Progenitor cell of endocrine pancreas (in vitro differentiated cells): ENCODE measurements at regions not wholly inside any gene's neighbourhood (a gene's known extent, or its start where the extent isn't known, plus 50 kb on each side); places are given as distances from the start of the nearest gene placed in this dataset.

Experiments
- DNase-seq: peaks from one replicate; pipeline ENCODE4 v3.0.0; 2021; ENCODE audit warnings: low spot score; ENCODE audit not compliant: unreplicated experiment
- H3K27ac Mint-ChIP-seq: 2 replicates; pipeline ENCODE4 v1.8.0; 2021; ENCODE audit warnings: mild to moderate bottlenecking, moderate library complexity, mixed read lengths
- H3K27me3 Mint-ChIP-seq: 2 replicates; pipeline ENCODE4 v1.8.0; 2021; ENCODE audit warnings: mixed read lengths
- H3K36me3 Mint-ChIP-seq: 2 replicates; pipeline ENCODE4 v1.8.0; 2022; ENCODE audit warnings: mixed read lengths; ENCODE audit not compliant: insufficient read depth
- H3K4me1 Mint-ChIP-seq: 2 replicates; pipeline ENCODE4 v1.8.0; 2021; ENCODE audit warnings: low read depth, mixed read lengths
- H3K4me3 Mint-ChIP-seq: 2 replicates; pipeline ENCODE4 v1.8.0; 2021; ENCODE audit warnings: low read depth, mild to moderate bottlenecking, moderate library complexity, mixed read lengths
- H3K9me3 Mint-ChIP-seq: 2 replicates; pipeline ENCODE4 v1.8.0; 2021; ENCODE audit warnings: low read depth, mixed read lengths
- TF ChIP-seq, protein P1 (sequence below): fragments of 200-600 bp; sonication (generic); IDR thresholded peaks from one replicate; pipeline ENCODE4 v1.5.0; 2021; ENCODE audit warnings: antibody characterized with exemption, mild to moderate bottlenecking; ENCODE audit not compliant: unreplicated experiment

DNA sequence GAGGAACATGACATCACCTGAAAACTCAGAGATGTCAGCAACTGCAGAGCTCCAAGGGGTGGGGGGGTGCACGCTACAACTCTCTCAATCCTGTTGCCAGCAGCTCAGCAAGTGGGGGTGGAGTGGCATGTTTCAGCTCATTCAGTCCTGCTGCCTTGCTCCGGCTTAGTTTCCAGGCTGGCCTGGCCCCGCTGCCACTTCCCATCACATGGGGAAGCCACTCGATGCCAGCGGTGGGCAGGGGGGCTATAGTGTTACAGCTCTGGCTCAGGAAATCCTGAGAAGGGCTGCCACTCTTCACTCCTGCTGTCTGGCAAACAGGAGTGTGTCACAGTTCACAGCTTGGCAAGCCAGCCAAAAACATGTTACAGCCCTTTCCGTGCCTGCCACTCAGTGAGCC, 356.5 kb upstream of the GULP1 start:
- DNase-seq, result no peak
- Mint-ChIP-seq H3K36me3 (no peaks in the 10 kb centered on the region), H3K27ac (no peak overlapping the region)

DNA sequence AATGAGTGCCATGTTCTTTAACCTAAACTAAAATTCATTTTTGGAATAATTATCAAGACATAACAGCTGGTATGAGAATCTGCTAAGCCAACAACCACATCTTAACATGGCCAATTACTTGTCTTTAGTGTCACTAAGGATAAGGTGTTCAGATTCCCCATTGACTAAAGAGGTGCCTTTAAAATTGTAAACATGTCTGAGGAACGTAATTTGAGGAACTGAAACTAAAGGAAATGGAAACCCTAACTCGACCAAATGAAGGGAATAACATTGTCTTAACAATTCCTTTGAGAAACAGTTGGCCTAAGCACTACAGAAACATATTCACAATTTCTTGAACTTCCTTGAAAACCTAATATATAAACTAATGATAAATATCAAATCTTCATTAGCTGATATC, 355.4 kb upstream of the GULP1 start:
- Mint-ChIP-seq H3K4me3 (no peak overlapping the region), H3K4me1 (no peaks in the 10 kb centered on the region), H3K27me3 (no peaks in the 10 kb centered on the region), H3K9me3 (no peaks in the 10 kb centered on the region), H3K36me3 (no peaks in the 10 kb centered on the region), H3K27ac (no peak overlapping the region)
- DNase-seq, result no peak
- TF ChIP-seq, protein P1, sequence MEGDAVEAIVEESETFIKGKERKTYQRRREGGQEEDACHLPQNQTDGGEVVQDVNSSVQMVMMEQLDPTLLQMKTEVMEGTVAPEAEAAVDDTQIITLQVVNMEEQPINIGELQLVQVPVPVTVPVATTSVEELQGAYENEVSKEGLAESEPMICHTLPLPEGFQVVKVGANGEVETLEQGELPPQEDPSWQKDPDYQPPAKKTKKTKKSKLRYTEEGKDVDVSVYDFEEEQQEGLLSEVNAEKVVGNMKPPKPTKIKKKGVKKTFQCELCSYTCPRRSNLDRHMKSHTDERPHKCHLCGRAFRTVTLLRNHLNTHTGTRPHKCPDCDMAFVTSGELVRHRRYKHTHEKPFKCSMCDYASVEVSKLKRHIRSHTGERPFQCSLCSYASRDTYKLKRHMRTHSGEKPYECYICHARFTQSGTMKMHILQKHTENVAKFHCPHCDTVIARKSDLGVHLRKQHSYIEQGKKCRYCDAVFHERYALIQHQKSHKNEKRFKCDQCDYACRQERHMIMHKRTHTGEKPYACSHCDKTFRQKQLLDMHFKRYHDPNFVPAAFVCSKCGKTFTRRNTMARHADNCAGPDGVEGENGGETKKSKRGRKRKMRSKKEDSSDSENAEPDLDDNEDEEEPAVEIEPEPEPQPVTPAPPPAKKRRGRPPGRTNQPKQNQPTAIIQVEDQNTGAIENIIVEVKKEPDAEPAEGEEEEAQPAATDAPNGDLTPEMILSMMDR, result no peak

More for the DNA sequence above, 356.5 kb upstream of the GULP1 start:
- Mint-ChIP-seq H3K27me3 (no peaks in the 10 kb centered on the region), H3K4me3 (no peak overlapping the region), H3K4me1 (no peaks in the 10 kb centered on the region), H3K9me3 (no peaks in the 10 kb centered on the region)
- TF ChIP-seq, protein P1, result no peak

DNA sequence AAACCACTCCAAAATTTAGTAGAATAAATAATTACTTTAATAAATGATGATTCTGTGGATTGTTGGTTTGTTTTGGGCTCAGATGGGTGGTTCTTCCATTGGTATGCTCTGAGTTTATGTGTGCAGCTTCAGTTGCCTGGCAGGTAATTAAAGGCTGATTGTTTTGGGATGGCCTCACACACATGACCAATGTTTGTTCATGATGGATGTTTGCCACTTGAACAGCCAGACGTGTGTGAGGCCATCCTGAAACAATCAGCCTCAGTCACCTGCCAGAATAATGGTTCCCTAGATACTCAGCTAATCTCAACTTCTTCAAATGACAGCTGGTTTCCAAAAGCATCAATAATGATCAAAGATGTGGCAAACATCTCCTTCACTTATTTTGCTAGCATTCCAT, 352.5 kb upstream of the GULP1 start:
- no peaks in the 10 kb centered on the region for H3K27me3 Mint-ChIP-seq
- DNase-seq, result no peak
- no peaks in the 10 kb centered on the region for H3K9me3 Mint-ChIP-seq
- H3K36me3 Mint-ChIP-seq, result no peaks in the 10 kb centered on the region
- no peaks in the 10 kb centered on the region for H3K4me1 Mint-ChIP-seq
- no peak overlapping the region for H3K4me3 Mint-ChIP-seq
- TF ChIP-seq, protein P1, result no peak
- no peak overlapping the region for H3K27ac Mint-ChIP-seq

DNA sequence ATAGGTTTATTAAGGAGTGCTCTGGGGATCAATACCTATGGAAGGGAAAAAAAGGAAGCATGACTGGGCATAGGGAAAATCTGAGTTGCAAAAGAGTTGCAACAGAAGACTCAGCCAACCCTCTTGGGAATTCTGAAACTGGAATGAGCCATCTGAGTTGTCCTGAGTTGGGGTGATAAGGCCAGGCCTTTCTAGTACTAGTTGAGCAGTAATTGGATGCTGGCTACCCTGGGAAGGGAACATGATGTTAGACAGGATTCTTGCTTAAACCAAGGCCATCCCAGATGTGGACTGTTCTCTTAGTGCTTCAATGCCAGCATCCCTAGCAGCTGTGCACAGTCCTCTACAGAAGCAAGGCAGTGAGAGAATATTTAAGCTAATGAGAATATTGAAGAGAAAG, 348.8 kb upstream of the GULP1 start:
- no peak overlapping the region for H3K4me3 Mint-ChIP-seq
- H3K27ac Mint-ChIP-seq, result no peak overlapping the region
- H3K9me3 Mint-ChIP-seq, result no peaks in the 10 kb centered on the region
- no peak for DNase-seq
- H3K27me3 Mint-ChIP-seq, result no peaks in the 10 kb centered on the region
- peaks cover 2% of the 10 kb centered on the region for H3K4me1 Mint-ChIP-seq
- H3K36me3 Mint-ChIP-seq, result no peaks in the 10 kb centered on the region
- TF ChIP-seq, protein P1, result no peak

DNA sequence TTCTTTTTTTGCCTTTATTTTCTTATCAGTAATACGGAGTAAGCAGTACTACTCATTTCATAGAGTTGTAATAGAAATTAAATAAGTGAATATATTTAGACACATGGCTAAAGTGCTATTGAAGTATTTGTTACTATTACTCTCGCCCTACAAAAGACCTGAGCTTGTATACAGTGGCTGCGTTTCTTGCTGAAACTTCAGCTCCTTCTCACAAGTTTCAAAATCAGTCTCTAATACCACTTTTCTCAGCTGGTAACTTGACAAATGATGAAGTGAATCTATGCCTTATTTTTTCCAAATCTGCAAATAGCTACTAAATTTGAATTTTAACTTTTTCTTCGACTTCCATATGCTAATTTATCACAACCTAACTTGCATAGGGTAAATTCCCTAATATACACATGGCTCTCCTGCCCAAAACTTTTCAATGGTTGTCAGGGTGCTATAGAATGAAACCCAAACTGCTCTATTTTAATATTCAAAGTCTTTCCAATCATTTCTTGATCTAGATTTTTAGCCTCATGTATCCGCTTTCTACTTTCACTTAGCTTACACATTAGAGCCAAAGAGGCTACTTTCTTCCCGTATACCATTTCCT, 347.8 kb upstream of the GULP1 start:
- DNase-seq, result no peak
- Mint-ChIP-seq H3K4me3 (no peak overlapping the region), H3K4me1 (peaks cover 2% of the 10 kb centered on the region), H3K27ac (no peak overlapping the region), H3K36me3 (no peaks in the 10 kb centered on the region), H3K27me3 (no peaks in the 10 kb centered on the region), H3K9me3 (no peaks in the 10 kb centered on the region)
- TF ChIP-seq, protein P1, result no peak
